GM12892 (cell line): ENCODE measurements at regions not wholly inside any gene's neighbourhood (a gene's known extent, or its start where the extent isn't known, plus 50 kb on each side); places are given as distances from the start of the nearest gene placed in this dataset.

Source experiments
- POLR2A ChIP-seq: IDR thresholded peaks from 2 replicates; pipeline ENCODE4 v1.6.1; 2011; ENCODE audit warnings: low read depth, low read length, control low read depth
- POLR2AphosphoS5 ChIP-seq: IDR thresholded peaks from 2 replicates; pipeline ENCODE4 v1.6.1; 2011; ENCODE audit warnings: low read depth, low read length, control low read depth
- TAF1 ChIP-seq: IDR thresholded peaks from 2 replicates; pipeline ENCODE4 v1.6.1; 2011; ENCODE audit warnings: low read depth, mild to moderate bottlenecking, control low read depth, low read length, borderline replicate concordance

- TF ChIP-seq POLR2AphosphoS5, result no peak
- TF ChIP-seq POLR2A, result no peak
- TF ChIP-seq TAF1, result no peak
Measured at GRCh38 chr22:27628341-27628740, 173.2 kb downstream of the MN1 start.
